B cell (primary cell): ENCODE measurements at regions not wholly inside any gene's neighbourhood (a gene's known extent, or its start where the extent isn't known, plus 50 kb on each side); places are given as distances from the start of the nearest gene placed in this dataset.

Experiments
- CTCF ChIP-seq: fragments of 200-600 bp; IDR thresholded peaks from one replicate; pipeline ENCODE4 v1.8.0; 2022; ENCODE audit warnings: antibody characterized with exemption, mild to moderate bottlenecking
- EZH2 ChIP-seq: IDR thresholded peaks from 2 replicates; pipeline ENCODE4 v1.6.1; 2012; ENCODE audit warnings: borderline replicate concordance, low read depth, mild to moderate bottlenecking, moderate library complexity, low read length; ENCODE audit not compliant: insufficient read depth, poor library complexity, severe bottlenecking

- TF ChIP-seq CTCF (no peak), EZH2 (no peak)
These were observed 81.6 kb upstream of the BOD1 start for GRCh38 chr5:173697931-173698579.
